Hepatocyte (in vitro differentiated cells): ENCODE measurements at regions not wholly inside any gene's neighbourhood (a gene's known extent, or its start where the extent isn't known, plus 50 kb on each side); places are given as distances from the start of the nearest gene placed in this dataset.

ENCODE experiments used
- EZH2 ChIP-seq: fragments of 200-600 bp; sonication (generic); IDR thresholded peaks from 2 replicates; pipeline ENCODE4 v1.6.1; 2016; ENCODE audit warnings: antibody characterized with exemption, mild to moderate bottlenecking, borderline replicate concordance
- EZH2phosphoT487 ChIP-seq: fragments of 200-600 bp; sonication (generic); IDR thresholded peaks from one replicate; pipeline ENCODE4 v1.6.1; 2018; ENCODE audit warnings: antibody characterized with exemption, mild to moderate bottlenecking, low read depth, moderate library complexity; ENCODE audit not compliant: unreplicated experiment, severe bottlenecking
- TF ChIP-seq, protein P1 (sequence below): fragments of 200-600 bp; sonication (generic); IDR thresholded peaks from 2 replicates; pipeline ENCODE4 v1.5.1; 2016; ENCODE audit warnings: antibody characterized with exemption, mild to moderate bottlenecking; ENCODE audit not compliant: poor library complexity

GRCh38 chr17:12438813-12439586, 226.7 kb upstream of the MYOCD start:
- TF ChIP-seq EZH2phosphoT487 (no peak), EZH2 (no peak)
- TF ChIP-seq, protein P1, sequence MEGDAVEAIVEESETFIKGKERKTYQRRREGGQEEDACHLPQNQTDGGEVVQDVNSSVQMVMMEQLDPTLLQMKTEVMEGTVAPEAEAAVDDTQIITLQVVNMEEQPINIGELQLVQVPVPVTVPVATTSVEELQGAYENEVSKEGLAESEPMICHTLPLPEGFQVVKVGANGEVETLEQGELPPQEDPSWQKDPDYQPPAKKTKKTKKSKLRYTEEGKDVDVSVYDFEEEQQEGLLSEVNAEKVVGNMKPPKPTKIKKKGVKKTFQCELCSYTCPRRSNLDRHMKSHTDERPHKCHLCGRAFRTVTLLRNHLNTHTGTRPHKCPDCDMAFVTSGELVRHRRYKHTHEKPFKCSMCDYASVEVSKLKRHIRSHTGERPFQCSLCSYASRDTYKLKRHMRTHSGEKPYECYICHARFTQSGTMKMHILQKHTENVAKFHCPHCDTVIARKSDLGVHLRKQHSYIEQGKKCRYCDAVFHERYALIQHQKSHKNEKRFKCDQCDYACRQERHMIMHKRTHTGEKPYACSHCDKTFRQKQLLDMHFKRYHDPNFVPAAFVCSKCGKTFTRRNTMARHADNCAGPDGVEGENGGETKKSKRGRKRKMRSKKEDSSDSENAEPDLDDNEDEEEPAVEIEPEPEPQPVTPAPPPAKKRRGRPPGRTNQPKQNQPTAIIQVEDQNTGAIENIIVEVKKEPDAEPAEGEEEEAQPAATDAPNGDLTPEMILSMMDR = no peak
